GM23338 (cell line): ENCODE measurements at regions not wholly inside any gene's neighbourhood (a gene's known extent, or its start where the extent isn't known, plus 50 kb on each side); places are given as distances from the start of the nearest gene placed in this dataset.

Experiments
- ATAC-seq: fragments of 200-7000 bp; cut with Tn5 transposase; 3 replicates; pipeline ENCODE4 v1.9.1; 2020
- DNase-seq: peaks from one replicate; pipeline ENCODE4 v3.0.0-alpha.2; 2015; ENCODE audit warnings: low spot score
- H2AFZ ChIP-seq: fragments of 200-600 bp; sonication (generic); 2 replicates; pipeline ENCODE4 v1.8.0; 2016; ENCODE audit warnings: antibody characterized with exemption, mild to moderate bottlenecking, moderate library complexity
- H3F3A ChIP-seq: fragments of 200-600 bp; sonication (generic); replicated peaks from 2 replicates; pipeline ENCODE4 v1.8.0; 2017; ENCODE audit warnings: antibody characterized with exemption, mixed run types, low read depth
- H3K27ac ChIP-seq: fragments of 200-600 bp; sonication (generic); 2 replicates; pipeline ENCODE4 v1.6.1; 2016; ENCODE audit warnings: low read depth
- H3K27me3 ChIP-seq: fragments of 200-600 bp; sonication (generic); 2 replicates; pipeline ENCODE4 v1.8.0; 2016; ENCODE audit warnings: mild to moderate bottlenecking, mixed run types, moderate library complexity; ENCODE audit not compliant: insufficient read depth
- H3K36me3 ChIP-seq: fragments of 200-600 bp; sonication (generic); 2 replicates; pipeline ENCODE4 v1.8.0; 2016; ENCODE audit warnings: mild to moderate bottlenecking; ENCODE audit not compliant: insufficient read depth
- H3K4me1 ChIP-seq: fragments of 200-600 bp; sonication (generic); 2 replicates; pipeline ENCODE4 v1.8.0; 2016; ENCODE audit warnings: mild to moderate bottlenecking, moderate library complexity; ENCODE audit not compliant: insufficient read depth
- H3K4me2 ChIP-seq: fragments of 200-600 bp; sonication (generic); 2 replicates; pipeline ENCODE4 v1.7.1; 2017; ENCODE audit warnings: mixed run types
- H3K4me3 ChIP-seq: fragments of 200-600 bp; sonication (generic); 2 replicates; pipeline ENCODE4 v1.6.1; 2016; ENCODE audit warnings: mixed run types
- H3K79me2 ChIP-seq: fragments of 200-600 bp; sonication (generic); replicated peaks from 2 replicates; pipeline ENCODE4 v1.8.0; 2017; ENCODE audit warnings: mild to moderate bottlenecking; ENCODE audit not compliant: insufficient read depth
- H3K9me2 ChIP-seq: fragments of 200-600 bp; sonication (generic); 2 replicates; pipeline ENCODE4 v1.8.0; 2017; ENCODE audit not compliant: insufficient read depth
- H4K20me1 ChIP-seq: fragments of 200-600 bp; sonication (generic); replicated peaks from 2 replicates; pipeline ENCODE4 v1.8.0; 2017; ENCODE audit warnings: mild to moderate bottlenecking; ENCODE audit not compliant: insufficient read depth
- H3K27ac Mint-ChIP-seq: 2 replicates; pipeline ENCODE4 v1.8.0; 2020; ENCODE audit warnings: inconsistent platforms, mild to moderate bottlenecking, moderate library complexity, mixed read lengths
- H3K27me3 Mint-ChIP-seq: 3 replicates; pipeline ENCODE4 v1.8.0; 2022; ENCODE audit warnings: low read depth, mild to moderate bottlenecking, moderate library complexity, mixed read lengths, inconsistent platforms; ENCODE audit not compliant: insufficient read depth, poor library complexity
- H3K36me3 Mint-ChIP-seq: 3 replicates; pipeline ENCODE4 v1.8.0; 2021; ENCODE audit warnings: low read depth, mild to moderate bottlenecking, inconsistent platforms, moderate library complexity, mixed read lengths
- H3K4me1 Mint-ChIP-seq: 3 replicates; pipeline ENCODE4 v1.8.0; 2020; ENCODE audit warnings: mild to moderate bottlenecking, inconsistent platforms, mixed read lengths
- H3K4me3 Mint-ChIP-seq: 3 replicates; pipeline ENCODE4 v1.8.0; 2021; ENCODE audit warnings: moderate library complexity, mild to moderate bottlenecking, inconsistent platforms, mixed read lengths
- H3K9me3 Mint-ChIP-seq: 3 replicates; pipeline ENCODE4 v1.8.0; 2020; ENCODE audit warnings: moderate library complexity, mild to moderate bottlenecking, inconsistent platforms, mixed read lengths
- CREB1 ChIP-seq: fragments of 250-450 bp; sonication (Bioruptor Pico); IDR thresholded peaks from 2 replicates; pipeline ENCODE4 v1.5.0; 2020; ENCODE audit warnings: low read depth, mild to moderate bottlenecking, moderate library complexity
- CTCF ChIP-seq, 2 experiments: fragments of 200-600 bp in 1 of 2; sonication (generic) in 1 of 2; conservative IDR thresholded peaks; 2 replicates each; pipeline versions ENCODE4 v1.5.1 to v1.6.1; 2016 to 2017; ENCODE audit warnings: antibody characterized with exemption in 2 of 2, low read depth in 2 of 2, mild to moderate bottlenecking in 2 of 2, moderate library complexity in 1 of 2
- ETS1 ChIP-seq: IDR thresholded peaks from 2 replicates; pipeline ENCODE4 v1.6.1; 2016; ENCODE audit warnings: antibody characterized with exemption
- EZH2 ChIP-seq: fragments of 200-600 bp; sonication (generic); IDR thresholded peaks from one replicate; pipeline ENCODE4 v1.8.0; 2017; ENCODE audit warnings: antibody characterized with exemption, mild to moderate bottlenecking, low read depth; ENCODE audit not compliant: unreplicated experiment
- EZH2phosphoT487 ChIP-seq: fragments of 200-600 bp; sonication (generic); IDR thresholded peaks from one replicate; pipeline ENCODE4 v1.8.1; 2018; ENCODE audit warnings: antibody characterized with exemption; ENCODE audit not compliant: unreplicated experiment
- JUNB ChIP-seq: IDR thresholded peaks from one replicate; pipeline ENCODE4 v1.6.1; 2016; ENCODE audit warnings: antibody characterized with exemption; ENCODE audit not compliant: unreplicated experiment
- NANOG ChIP-seq: IDR thresholded peaks from 2 replicates; pipeline ENCODE4 v1.6.1; 2016; ENCODE audit warnings: antibody characterized with exemption, borderline replicate concordance
- POLR2AphosphoS5 ChIP-seq: IDR thresholded peaks from 2 replicates; pipeline ENCODE4 v1.6.1; 2016; ENCODE audit warnings: antibody characterized with exemption, low read depth
- REST ChIP-seq: IDR thresholded peaks from one replicate; pipeline ENCODE4 v1.6.1; 2018; ENCODE audit warnings: antibody characterized with exemption; ENCODE audit not compliant: unreplicated experiment
- STAT1 ChIP-seq: IDR thresholded peaks from one replicate; pipeline ENCODE4 v1.6.1; 2016; ENCODE audit warnings: antibody characterized with exemption; ENCODE audit not compliant: unreplicated experiment
- ZNF114 ChIP-seq: fragments of 250-450 bp; sonication (Bioruptor Pico); IDR thresholded peaks from 2 replicates; pipeline ENCODE4 v1.5.0; 2020; ENCODE audit warnings: mild to moderate bottlenecking, moderate library complexity
- ZNF331 ChIP-seq: fragments of 250-450 bp; sonication (Bioruptor Pico); IDR thresholded peaks from 2 replicates; pipeline ENCODE4 v1.5.0; 2020; ENCODE audit warnings: low read depth, mild to moderate bottlenecking, moderate library complexity
- ZNF462 ChIP-seq: fragments of 250-450 bp; sonication (Bioruptor Pico); IDR thresholded peaks from 2 replicates; pipeline ENCODE4 v1.5.0; 2020; ENCODE audit warnings: mild to moderate bottlenecking, moderate library complexity

GRCh38 chr1:79519084-79519760 is 512.7 kb upstream of the ADGRL4 start:
- Histone ChIP-seq H3K27me3 (no peaks in the 10 kb centered on the region), H3K4me1 (no peaks in the 10 kb centered on the region), H3K27ac (no peak overlapping the region), H3K4me3 (no peak overlapping the region), H3K4me2 (no peak overlapping the region), H3F3A (no peaks in the 10 kb centered on the region), H3K36me3 (no peaks in the 10 kb centered on the region), H3K79me2 (no peaks in the 10 kb centered on the region), H3K9me2 (no peaks in the 10 kb centered on the region), H2AFZ (no peak overlapping the region), H4K20me1 (no peaks in the 10 kb centered on the region)
- no peak for DNase-seq
- no peaks in the 10 kb centered on the region for H3K27me3 Mint-ChIP-seq
- no peaks in the 10 kb centered on the region for H3K4me1 Mint-ChIP-seq
- no peak overlapping the region for H3K27ac Mint-ChIP-seq
- H3K4me3 Mint-ChIP-seq, result no peak overlapping the region
- H3K36me3 Mint-ChIP-seq, result peaks cover 8% of the 10 kb centered on the region; the same call in 1 of the 3 replicates
- peaks cover 8% of the 10 kb centered on the region; the same call in 2 of the 3 replicates for H3K9me3 Mint-ChIP-seq
- TF ChIP-seq EZH2phosphoT487 (no peak), REST (no peak), ZNF114 (CRISPR knock-in tag) (no peak), ZNF331 (CRISPR knock-in tag) (no peak), JUNB (no peak), STAT1 (no peak), CREB1 (CRISPR knock-in tag) (no peak), POLR2AphosphoS5 (no peak), ZNF462 (CRISPR knock-in tag) (no peak), CTCF (conservative IDR thresholded peaks at IDR 0.05; ENCODE audit: low read depth in 2 of 2) (no peak), ETS1 (no peak), NANOG (no peak), EZH2 (no peak)
- no peak for ATAC-seq
